Ishikawa (cell line): ENCODE measurements at regions not wholly inside any gene's neighbourhood (a gene's known extent, or its start where the extent isn't known, plus 50 kb on each side); places are given as distances from the start of the nearest gene placed in this dataset.

Source experiments
- EP300 ChIP-seq: IDR thresholded peaks from 2 replicates; pipeline ENCODE4 v1.6.1; 2012; ENCODE audit warnings: borderline replicate concordance
- NFIC ChIP-seq: IDR thresholded peaks from 2 replicates; pipeline ENCODE4 v1.6.1; 2012
- REST ChIP-seq: IDR thresholded peaks from 2 replicates; pipeline ENCODE4 v1.6.1; 2012; ENCODE audit warnings: low read depth, mild to moderate bottlenecking
- TAF1 ChIP-seq: IDR thresholded peaks from 2 replicates; pipeline ENCODE4 v1.6.1; 2012; ENCODE audit warnings: low read depth, mild to moderate bottlenecking

- TF ChIP-seq NFIC: no peak
- no peak for TF ChIP-seq REST
- no peak for TF ChIP-seq TAF1
- TF ChIP-seq EP300: no peak
These were observed 617.5 kb upstream of the CHAC2 start for GRCh38 chr2:53150146-53150545.
